BE2C (cell line): ENCODE measurements at regions not wholly inside any gene's neighbourhood (a gene's known extent, or its start where the extent isn't known, plus 50 kb on each side); places are given as distances from the start of the nearest gene placed in this dataset.

ENCODE experiments used
- DNase-seq: peaks from one replicate; pipeline ENCODE4 v3.0.0-alpha.2; 2020
- H3K27me3 ChIP-seq: fragments of 250-450 bp; sonication (Bioruptor Pico); 2 replicates; pipeline ENCODE4 v1.5.1; 2020; ENCODE audit warnings: mild to moderate bottlenecking
- H3K36me3 ChIP-seq: fragments of 250-450 bp; sonication (Bioruptor Pico); 2 replicates; pipeline ENCODE4 v1.5.1; 2020; ENCODE audit warnings: mild to moderate bottlenecking
- H3K4me1 ChIP-seq: fragments of 250-450 bp; sonication (Bioruptor Pico); 2 replicates; pipeline ENCODE4 v1.5.1; 2020
- H3K4me3 ChIP-seq: 2 replicates; pipeline ENCODE4 v1.5.1; 2011; ENCODE audit warnings: low read depth, low read length
- H3K9me3 ChIP-seq: fragments of 250-450 bp; sonication (Bioruptor Pico); 2 replicates; pipeline ENCODE4 v1.5.1; 2020
- TF ChIP-seq, protein P1 (sequence below): IDR thresholded peaks from 2 replicates; pipeline ENCODE4 v1.5.1; 2012; ENCODE audit warnings: mild to moderate bottlenecking, low read depth, low read length

DNA sequence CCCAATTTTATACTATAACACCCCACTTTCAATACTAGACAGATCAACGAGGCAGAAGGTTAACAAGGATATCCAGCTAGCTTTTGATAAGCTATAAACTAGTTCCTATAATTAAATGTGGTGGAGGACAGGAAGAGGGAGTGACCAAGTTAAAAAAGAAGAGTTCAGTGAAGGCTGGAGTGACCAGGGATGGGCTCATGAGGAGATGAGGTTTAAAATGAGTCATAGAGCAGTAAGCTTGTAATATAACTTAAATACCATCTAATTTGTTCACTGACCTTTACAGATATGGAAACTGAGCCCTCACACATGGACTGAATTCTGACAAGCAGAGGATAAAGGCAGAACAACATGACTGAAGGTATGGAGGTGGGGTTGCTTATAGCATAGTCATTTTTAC, 284.5 kb downstream of the SPATA31D1 start:
- DNase-seq, result no peak
- TF ChIP-seq, protein P1, sequence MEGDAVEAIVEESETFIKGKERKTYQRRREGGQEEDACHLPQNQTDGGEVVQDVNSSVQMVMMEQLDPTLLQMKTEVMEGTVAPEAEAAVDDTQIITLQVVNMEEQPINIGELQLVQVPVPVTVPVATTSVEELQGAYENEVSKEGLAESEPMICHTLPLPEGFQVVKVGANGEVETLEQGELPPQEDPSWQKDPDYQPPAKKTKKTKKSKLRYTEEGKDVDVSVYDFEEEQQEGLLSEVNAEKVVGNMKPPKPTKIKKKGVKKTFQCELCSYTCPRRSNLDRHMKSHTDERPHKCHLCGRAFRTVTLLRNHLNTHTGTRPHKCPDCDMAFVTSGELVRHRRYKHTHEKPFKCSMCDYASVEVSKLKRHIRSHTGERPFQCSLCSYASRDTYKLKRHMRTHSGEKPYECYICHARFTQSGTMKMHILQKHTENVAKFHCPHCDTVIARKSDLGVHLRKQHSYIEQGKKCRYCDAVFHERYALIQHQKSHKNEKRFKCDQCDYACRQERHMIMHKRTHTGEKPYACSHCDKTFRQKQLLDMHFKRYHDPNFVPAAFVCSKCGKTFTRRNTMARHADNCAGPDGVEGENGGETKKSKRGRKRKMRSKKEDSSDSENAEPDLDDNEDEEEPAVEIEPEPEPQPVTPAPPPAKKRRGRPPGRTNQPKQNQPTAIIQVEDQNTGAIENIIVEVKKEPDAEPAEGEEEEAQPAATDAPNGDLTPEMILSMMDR, result no peak
- H3K4me1 ChIP-seq, result no peaks in the 10 kb centered on the region

DNA sequence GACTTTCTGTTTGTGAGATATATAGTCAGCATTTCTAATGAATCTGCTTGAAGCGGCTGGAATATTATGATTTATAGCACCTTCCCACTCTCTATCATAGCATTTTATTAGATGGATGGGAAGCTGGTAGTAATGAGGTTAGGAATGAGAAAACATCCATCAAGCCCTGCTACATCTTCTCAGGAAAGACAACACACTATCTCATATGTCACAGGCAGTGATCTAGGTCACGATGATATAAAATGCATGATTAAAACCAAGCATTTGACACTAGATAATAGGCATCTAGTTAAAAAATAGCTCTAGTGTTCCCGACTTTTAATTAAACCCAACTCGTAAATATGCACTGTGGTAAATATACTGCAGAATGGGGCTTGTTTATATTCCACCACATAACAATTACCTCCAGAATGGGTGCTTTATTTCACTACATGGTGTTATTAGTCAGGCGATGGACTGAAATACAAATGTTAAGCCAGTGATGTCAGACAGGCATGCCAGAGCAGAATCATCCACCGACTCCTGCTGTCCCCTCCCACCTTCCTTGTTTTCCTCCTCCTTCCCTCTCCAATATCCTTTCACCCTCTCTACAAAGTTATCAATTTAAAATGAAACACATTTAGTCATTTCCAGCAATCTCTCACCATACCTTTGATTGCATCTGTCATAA, 286.8 kb downstream of the SPATA31D1 start:
- H3K9me3 ChIP-seq, result no peaks in the 10 kb centered on the region
- no peak for DNase-seq
- H3K36me3 ChIP-seq, result no peaks in the 10 kb centered on the region
- no peak overlapping the region for H3K4me3 ChIP-seq
- H3K27me3 ChIP-seq, result no peaks in the 10 kb centered on the region
- TF ChIP-seq, protein P1, result no peak
- no peaks in the 10 kb centered on the region for H3K4me1 ChIP-seq

More for the DNA sequence above, 284.5 kb downstream of the SPATA31D1 start:
- no peak overlapping the region for H3K4me3 ChIP-seq
- no peaks in the 10 kb centered on the region for H3K36me3 ChIP-seq
- H3K9me3 ChIP-seq, result no peaks in the 10 kb centered on the region
- no peaks in the 10 kb centered on the region for H3K27me3 ChIP-seq

DNA sequence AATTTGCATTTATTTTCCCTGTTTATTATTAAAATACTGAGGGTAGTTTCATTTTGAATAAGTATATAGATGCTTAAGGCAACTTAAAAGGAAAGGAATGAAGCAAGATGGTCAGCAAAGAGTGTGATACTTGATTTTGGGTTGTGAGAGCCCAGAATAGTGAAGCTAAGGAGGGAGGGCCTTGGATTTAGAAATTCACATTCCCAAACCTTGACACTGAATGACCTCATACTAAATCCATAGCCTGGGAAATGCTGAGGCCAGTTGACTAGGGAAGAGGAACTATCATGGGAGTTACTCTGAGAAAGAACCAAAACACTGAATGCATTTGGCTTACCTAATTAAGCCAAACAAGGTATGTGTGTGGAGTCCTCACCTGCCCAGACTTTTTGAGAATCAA, 292.5 kb downstream of the SPATA31D1 start:
- Histone ChIP-seq H3K27me3 (no peaks in the 10 kb centered on the region), H3K9me3 (no peaks in the 10 kb centered on the region), H3K4me1 (no peaks in the 10 kb centered on the region), H3K36me3 (no peaks in the 10 kb centered on the region), H3K4me3 (no peak overlapping the region)
- TF ChIP-seq, protein P1, result no peak
- no peak for DNase-seq

DNA sequence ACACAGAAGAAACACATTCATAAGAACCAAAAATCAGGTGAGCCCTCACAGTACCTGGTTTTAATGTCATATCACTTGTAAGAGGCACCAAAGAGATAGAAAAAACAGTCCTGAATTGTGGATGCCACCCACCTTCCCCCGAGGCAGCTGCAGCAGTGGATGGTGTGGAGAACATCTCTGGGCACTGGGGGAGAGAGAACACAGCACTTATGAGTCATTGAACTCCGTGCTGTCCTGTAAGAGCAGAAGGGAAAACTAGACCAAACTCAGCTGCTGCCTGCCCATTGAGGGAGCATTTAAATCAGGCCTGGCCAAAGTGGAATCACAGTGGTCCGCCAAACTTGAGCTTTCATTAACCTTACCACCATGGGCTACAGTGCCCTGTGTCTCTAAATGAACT, 296.2 kb downstream of the SPATA31D1 start:
- Histone ChIP-seq H3K36me3 (no peaks in the 10 kb centered on the region), H3K27me3 (no peaks in the 10 kb centered on the region), H3K4me1 (no peaks in the 10 kb centered on the region), H3K9me3 (no peaks in the 10 kb centered on the region; the same call in 1 of the 2 replicates), H3K4me3 (no peak overlapping the region)
- DNase-seq, result no peak
- TF ChIP-seq, protein P1, result no peak

DNA sequence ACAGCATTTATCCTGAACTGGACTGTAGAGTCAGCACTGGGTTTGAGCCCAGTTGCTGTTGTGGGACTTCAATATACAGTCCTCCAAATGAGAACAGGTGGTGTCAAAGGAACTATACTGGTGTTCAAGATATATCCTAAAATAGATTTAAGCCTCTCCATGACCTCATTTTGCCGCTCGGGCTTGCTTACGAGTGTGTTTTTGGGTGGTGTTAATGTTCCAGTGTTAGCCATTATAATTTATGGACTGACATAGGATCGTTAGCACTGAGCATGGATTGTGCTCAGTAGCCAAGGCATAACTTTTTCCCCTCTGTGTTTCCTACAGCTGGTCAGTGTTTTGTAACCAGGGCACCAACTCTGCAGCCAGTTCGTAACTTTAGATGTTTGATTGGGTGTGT, 306.6 kb downstream of the SPATA31D1 start:
- H3K9me3 ChIP-seq, result no peaks in the 10 kb centered on the region
- TF ChIP-seq, protein P1, result no peak
- no peaks in the 10 kb centered on the region for H3K27me3 ChIP-seq
- DNase-seq, result no peak
- H3K4me1 ChIP-seq, result no peaks in the 10 kb centered on the region
- no peaks in the 10 kb centered on the region for H3K36me3 ChIP-seq
- no peak overlapping the region for H3K4me3 ChIP-seq

DNA sequence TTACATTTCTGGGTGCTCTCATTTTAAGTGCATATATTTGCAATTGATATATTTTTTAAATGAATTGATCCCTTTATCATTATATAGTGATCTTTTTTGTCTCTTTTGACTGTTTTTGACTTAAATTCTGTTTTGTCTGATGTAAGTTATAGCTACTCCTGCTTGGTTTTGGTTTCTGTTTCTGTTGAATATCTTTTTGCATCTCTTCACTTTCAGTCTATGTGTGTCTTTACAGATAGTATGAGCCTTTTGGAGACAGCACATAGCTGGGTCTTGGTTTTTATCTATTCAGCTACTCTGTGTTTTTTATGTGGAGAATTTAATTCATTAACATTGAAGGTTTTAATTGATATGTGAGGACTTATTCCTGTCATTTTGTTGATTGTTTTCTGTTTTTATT, 311.3 kb downstream of the SPATA31D1 start:
- DNase-seq, result no peak
- H3K4me1 ChIP-seq, result no peaks in the 10 kb centered on the region
- H3K27me3 ChIP-seq, result no peaks in the 10 kb centered on the region
- TF ChIP-seq, protein P1, result no peak
- no peaks in the 10 kb centered on the region for H3K9me3 ChIP-seq
- no peak overlapping the region for H3K4me3 ChIP-seq
- H3K36me3 ChIP-seq, result no peaks in the 10 kb centered on the region
